ENCODE measurements at regions not wholly inside any gene's neighbourhood (a gene's known extent, or its start where the extent isn't known, plus 50 kb on each side); places are given as distances from the start of the nearest gene placed in this dataset.
"Not testable (repeated sequence)": the region's sequence is repeated elsewhere in the genome, so short reads cannot be mapped to it uniquely, and the experiment has no call there.

DNA sequence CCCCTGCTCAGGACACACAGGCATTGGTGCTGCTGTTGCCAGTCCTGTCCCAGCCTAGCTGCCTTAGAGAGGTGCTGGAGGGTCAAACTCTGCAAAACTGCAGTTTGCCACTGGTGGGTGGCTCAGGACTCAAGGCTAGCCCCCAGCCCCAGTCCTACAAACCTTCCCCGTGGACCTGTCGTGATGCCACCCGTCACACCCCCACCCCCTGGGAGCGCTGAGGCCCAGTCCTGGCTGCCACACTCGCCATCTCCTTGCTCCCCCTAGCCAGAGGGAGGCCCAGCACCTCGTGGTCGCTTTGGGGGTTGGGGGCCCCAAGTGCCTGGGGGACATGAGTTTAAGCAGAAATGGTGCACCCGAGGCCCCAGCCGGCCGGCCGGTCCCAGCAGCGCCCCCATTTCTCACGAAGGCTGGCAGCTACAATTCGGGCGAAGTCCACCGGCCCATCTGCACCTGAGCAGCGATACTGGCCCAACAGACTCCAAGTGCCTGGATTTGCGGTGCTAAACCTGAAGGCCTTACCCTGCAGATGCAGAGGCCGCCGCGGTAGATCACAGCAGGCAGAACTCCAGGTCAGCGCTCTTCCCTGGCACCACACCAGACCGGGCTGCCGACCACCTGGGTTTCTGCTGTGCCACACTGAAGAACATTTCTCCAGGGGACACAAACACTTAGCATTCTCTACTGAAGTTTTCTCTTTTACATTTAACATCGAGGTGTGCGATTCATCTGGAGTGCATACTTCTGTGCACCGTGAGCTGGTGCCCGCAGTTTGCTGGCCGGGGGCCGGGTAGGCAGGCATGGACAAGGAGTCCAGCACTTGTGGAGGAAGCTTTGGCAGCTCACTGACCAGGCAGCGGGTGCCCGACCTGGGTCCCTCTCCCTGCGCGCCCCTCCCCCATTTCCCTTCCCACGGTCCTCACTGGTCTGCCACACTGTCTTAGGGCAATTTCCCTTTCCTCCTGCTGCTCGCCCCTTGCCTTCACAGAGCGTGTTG is 130.0 kb downstream of the KCNJ12 start:
- TF ChIP-seq, protein P1, sequence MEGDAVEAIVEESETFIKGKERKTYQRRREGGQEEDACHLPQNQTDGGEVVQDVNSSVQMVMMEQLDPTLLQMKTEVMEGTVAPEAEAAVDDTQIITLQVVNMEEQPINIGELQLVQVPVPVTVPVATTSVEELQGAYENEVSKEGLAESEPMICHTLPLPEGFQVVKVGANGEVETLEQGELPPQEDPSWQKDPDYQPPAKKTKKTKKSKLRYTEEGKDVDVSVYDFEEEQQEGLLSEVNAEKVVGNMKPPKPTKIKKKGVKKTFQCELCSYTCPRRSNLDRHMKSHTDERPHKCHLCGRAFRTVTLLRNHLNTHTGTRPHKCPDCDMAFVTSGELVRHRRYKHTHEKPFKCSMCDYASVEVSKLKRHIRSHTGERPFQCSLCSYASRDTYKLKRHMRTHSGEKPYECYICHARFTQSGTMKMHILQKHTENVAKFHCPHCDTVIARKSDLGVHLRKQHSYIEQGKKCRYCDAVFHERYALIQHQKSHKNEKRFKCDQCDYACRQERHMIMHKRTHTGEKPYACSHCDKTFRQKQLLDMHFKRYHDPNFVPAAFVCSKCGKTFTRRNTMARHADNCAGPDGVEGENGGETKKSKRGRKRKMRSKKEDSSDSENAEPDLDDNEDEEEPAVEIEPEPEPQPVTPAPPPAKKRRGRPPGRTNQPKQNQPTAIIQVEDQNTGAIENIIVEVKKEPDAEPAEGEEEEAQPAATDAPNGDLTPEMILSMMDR (IDR thresholded peaks at IDR 0.05; ENCODE audit: unreplicated experiment): no peak
- Mint-ChIP-seq H3K4me3 (ENCODE audit: low read depth, unreplicated experiment) (no peak overlapping the region), H3K27me3 (ENCODE audit: unreplicated experiment) (peaks cover 39% of the 10 kb centered on the region), H3K4me1 (ENCODE audit: low read depth, unreplicated experiment) (peaks cover 5% of the 10 kb centered on the region), H3K36me3 (ENCODE audit: insufficient read depth, unreplicated experiment) (peaks cover under 1% of the 10 kb centered on the region), H3K9me3 (ENCODE audit: low read depth, unreplicated experiment) (no peaks in the 10 kb centered on the region), H3K27ac (ENCODE audit: unreplicated experiment) (no peak overlapping the region)
- DNase-seq: no peak
- CTCF ChIA-PET: interaction anchor here (0.7 kb wide), 1 partner anchor 221 kb away, joined by 3 read pairs; no protein-coding TSS in a partner anchor
- intact Hi-C loops (cut with micrococcal nuclease; ENCODE audit: unreplicated experiment): no loop called here
- no TSS peak for BruUV-seq (replicated peaks)

DNA sequence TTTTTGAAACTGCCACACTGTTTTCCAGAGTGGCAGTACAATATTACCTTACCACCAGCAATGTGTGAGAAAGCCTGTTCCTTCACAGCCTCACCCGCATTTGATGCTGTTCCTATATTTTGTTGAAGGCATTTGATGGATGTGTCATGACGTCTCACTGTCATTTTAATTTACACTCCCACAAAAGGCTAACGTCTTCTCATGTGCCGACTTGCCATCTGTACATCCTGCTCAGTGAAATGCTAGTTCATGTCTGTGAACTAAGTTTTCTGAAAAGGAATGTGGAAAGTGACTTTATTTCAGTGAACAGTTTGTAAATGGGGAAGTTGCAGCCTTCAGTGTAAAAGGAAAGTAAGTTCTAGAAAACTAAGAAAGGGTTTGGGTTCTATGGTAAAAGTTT is 131.6 kb downstream of the KCNJ12 start:
- H3K4me1 Mint-ChIP-seq (ENCODE audit: low read depth, unreplicated experiment); CTCF ChIA-PET; H3K27ac Mint-ChIP-seq (ENCODE audit: unreplicated experiment); H3K4me3 Mint-ChIP-seq (ENCODE audit: low read depth, unreplicated experiment); DNase-seq; intact Hi-C loops (cut with micrococcal nuclease; ENCODE audit: unreplicated experiment); BruUV-seq (replicated peaks); H3K9me3 Mint-ChIP-seq (ENCODE audit: low read depth, unreplicated experiment); H3K36me3 Mint-ChIP-seq (ENCODE audit: insufficient read depth, unreplicated experiment): not testable (repeated sequence)
- peaks cover 45% of the 10 kb centered on the region for H3K27me3 Mint-ChIP-seq (ENCODE audit: unreplicated experiment)

DNA sequence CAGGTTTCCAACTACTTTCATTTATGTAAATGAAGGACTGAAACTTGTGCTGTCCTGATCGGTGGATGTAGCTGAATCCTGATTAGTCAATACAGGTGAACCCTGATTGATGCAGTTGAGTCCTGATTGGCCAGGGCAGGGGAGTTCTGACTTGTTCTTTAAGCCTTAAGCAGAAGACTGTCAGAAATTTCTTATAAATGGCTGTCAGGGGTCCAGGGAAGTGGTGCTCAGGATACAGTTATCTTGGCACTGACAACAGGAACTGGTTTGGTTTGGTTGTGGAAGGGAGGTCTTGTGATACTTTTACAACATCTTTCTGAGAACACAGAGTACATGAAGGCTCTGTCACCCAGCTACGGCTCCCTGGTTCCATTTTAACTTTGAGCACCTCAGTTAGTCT is 132.1 kb downstream of the KCNJ12 start:
- no peak overlapping the region for H3K4me3 Mint-ChIP-seq (ENCODE audit: low read depth, unreplicated experiment)
- H3K27ac Mint-ChIP-seq (ENCODE audit: unreplicated experiment): no peak overlapping the region
- H3K4me1 Mint-ChIP-seq (ENCODE audit: low read depth, unreplicated experiment): peaks cover 8% of the 10 kb centered on the region
- CTCF ChIA-PET: no interaction called here
- BruUV-seq (replicated peaks): no TSS peak
- peaks cover 45% of the 10 kb centered on the region for H3K27me3 Mint-ChIP-seq (ENCODE audit: unreplicated experiment)
- no peak for DNase-seq
- intact Hi-C loops (cut with micrococcal nuclease; ENCODE audit: unreplicated experiment): no loop called here
- H3K36me3 Mint-ChIP-seq (ENCODE audit: insufficient read depth, unreplicated experiment): peaks cover 8% of the 10 kb centered on the region
- no peaks in the 10 kb centered on the region for H3K9me3 Mint-ChIP-seq (ENCODE audit: low read depth, unreplicated experiment)
- TF ChIP-seq, protein P1 (IDR thresholded peaks at IDR 0.05; ENCODE audit: unreplicated experiment): no peak

DNA sequence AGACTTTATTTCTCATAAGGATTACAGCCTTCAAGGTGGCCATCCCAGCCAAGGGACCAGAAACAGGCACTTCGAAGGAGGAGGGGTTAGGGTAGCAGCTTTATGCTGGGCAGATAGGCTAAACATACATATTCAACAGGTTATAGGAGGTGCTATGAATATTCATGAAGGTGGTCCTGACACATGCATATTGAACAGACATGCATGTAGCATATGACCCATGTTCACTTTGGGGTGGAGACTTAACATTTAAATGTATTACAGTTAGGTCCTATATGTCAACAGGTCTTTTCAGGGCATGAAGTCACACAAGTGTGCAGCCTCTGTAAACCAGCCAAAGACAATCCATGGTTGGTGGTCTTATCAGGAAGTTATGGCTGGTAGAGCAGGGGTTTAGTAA is 133.2 kb downstream of the KCNJ12 start:
- intact Hi-C loops (cut with micrococcal nuclease; ENCODE audit: unreplicated experiment); CTCF ChIA-PET: not testable (repeated sequence)

DNA sequence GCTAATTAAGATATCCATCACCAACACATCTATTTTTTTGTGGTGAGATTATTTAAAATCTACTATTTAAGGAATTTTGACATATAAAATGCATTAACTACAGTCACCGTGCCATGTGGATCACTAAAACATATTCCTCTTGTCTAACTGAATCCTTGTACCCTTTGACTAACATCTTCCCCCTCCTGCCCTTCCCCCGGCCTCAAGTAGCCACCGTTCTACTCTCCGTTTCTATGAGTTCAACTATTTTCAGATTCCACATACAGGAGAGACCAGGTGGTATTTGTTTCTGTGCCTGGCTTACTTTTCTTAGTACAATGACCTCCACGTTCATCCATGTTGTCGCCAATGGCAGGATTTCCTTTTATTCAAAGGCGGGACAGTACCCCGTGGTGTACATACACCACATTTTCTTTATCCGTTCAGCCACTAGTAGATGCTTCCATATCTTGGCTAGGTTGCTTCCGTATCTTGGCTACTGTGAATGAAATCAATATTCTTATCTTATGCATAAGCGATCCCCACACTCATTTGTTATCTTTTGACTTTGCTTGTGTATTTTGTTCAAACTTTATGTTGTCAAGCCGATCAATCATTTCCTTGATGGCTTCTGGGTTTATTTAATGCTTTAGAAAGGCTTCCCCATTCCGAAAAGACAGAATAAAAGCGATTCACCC is 134.7 kb downstream of the KCNJ12 start:
- Mint-ChIP-seq H3K27me3 (ENCODE audit: unreplicated experiment) (peaks cover 68% of the 10 kb centered on the region), H3K36me3 (ENCODE audit: insufficient read depth, unreplicated experiment) (peaks cover 8% of the 10 kb centered on the region), H3K9me3 (ENCODE audit: low read depth, unreplicated experiment) (no peaks in the 10 kb centered on the region), H3K4me3 (ENCODE audit: low read depth, unreplicated experiment) (peak overlapping the region; percentile 64), H3K27ac (ENCODE audit: unreplicated experiment) (no peak overlapping the region), H3K4me1 (ENCODE audit: low read depth, unreplicated experiment) (peaks cover 8% of the 10 kb centered on the region)
- CTCF ChIA-PET: interaction anchor here (0.7 to 1.3 kb wide), 5 partner anchors 22 to 231 kb away, joined by 3 to 16 read pairs (median 4); no protein-coding TSS in a partner anchor
- no peak for DNase-seq
- intact Hi-C loops (cut with micrococcal nuclease; ENCODE audit: unreplicated experiment): loop anchor here (10.0 kb wide), 3 partner anchors 56 to 386 kb away; partner anchors contain the start of genes DHRS7B and MAP2K3
- no TSS peak for BruUV-seq (replicated peaks)
- TF ChIP-seq, protein P1 (IDR thresholded peaks at IDR 0.05; ENCODE audit: unreplicated experiment): no peak

More for the DNA sequence above, 133.2 kb downstream of the KCNJ12 start:
- not testable (repeated sequence) for H3K36me3 Mint-ChIP-seq (ENCODE audit: insufficient read depth, unreplicated experiment); DNase-seq; H3K9me3 Mint-ChIP-seq (ENCODE audit: low read depth, unreplicated experiment); H3K4me3 Mint-ChIP-seq (ENCODE audit: low read depth, unreplicated experiment); BruUV-seq (replicated peaks); H3K27ac Mint-ChIP-seq (ENCODE audit: unreplicated experiment); H3K4me1 Mint-ChIP-seq (ENCODE audit: low read depth, unreplicated experiment)
- H3K27me3 Mint-ChIP-seq (ENCODE audit: unreplicated experiment): peaks cover 53% of the 10 kb centered on the region
